GM13976 (cell line): ENCODE measurements at regions not wholly inside any gene's neighbourhood (a gene's known extent, or its start where the extent isn't known, plus 50 kb on each side); places are given as distances from the start of the nearest gene placed in this dataset.

Source experiments
- DNase-seq: peaks from one replicate; pipeline ENCODE4 v3.0.0; 2012; ENCODE audit warnings: low spot score
- in situ Hi-C: fragments of 300-500 bp; cut with MboI; formaldehyde crosslinking; loops from one replicate; pipeline ENCODE4 v1.12.0; 2022; ENCODE audit warnings: low sequenced_read_pairs, mixed read lengths, inconsistent platforms; ENCODE audit not compliant: unreplicated experiment
- TF ChIP-seq, protein P1 (sequence below): IDR thresholded peaks from 2 replicates; pipeline ENCODE4 v1.5.1; 2012; ENCODE audit warnings: borderline replicate concordance, mild to moderate bottlenecking; ENCODE audit not compliant: insufficient read depth; ENCODE audit errors: extremely low read depth, missing control alignments, control extremely low read depth

DNA sequence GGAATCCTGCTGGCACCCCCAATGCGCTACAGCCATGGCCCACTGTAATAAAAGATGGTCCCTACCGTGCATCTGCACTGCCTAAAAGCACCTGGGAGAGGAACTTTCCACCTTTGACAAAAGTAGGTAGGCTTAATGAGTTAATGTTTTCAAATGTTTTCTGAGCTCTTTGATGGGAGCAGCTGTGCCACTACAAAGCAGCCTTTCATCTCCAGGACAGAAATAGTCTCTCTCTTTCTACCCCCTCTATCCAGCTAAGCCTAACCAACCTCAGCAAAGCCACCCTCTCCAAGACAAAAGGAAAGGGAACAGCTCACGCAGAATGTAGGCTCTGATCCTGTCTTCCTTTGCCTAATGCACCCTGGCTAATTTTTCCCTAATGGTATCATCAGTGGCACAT, 560.2 kb downstream of the UQCRFS1 start:
- TF ChIP-seq, protein P1, sequence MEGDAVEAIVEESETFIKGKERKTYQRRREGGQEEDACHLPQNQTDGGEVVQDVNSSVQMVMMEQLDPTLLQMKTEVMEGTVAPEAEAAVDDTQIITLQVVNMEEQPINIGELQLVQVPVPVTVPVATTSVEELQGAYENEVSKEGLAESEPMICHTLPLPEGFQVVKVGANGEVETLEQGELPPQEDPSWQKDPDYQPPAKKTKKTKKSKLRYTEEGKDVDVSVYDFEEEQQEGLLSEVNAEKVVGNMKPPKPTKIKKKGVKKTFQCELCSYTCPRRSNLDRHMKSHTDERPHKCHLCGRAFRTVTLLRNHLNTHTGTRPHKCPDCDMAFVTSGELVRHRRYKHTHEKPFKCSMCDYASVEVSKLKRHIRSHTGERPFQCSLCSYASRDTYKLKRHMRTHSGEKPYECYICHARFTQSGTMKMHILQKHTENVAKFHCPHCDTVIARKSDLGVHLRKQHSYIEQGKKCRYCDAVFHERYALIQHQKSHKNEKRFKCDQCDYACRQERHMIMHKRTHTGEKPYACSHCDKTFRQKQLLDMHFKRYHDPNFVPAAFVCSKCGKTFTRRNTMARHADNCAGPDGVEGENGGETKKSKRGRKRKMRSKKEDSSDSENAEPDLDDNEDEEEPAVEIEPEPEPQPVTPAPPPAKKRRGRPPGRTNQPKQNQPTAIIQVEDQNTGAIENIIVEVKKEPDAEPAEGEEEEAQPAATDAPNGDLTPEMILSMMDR: no peak
- DNase-seq: no peak
- in situ Hi-C loops: no loop called here

- TF ChIP-seq, protein P1: no peak
- DNase-seq: no peak
- in situ Hi-C loops: no loop called here
Measured at GRCh38 chr19:28646629-28647028, 566.3 kb downstream of the UQCRFS1 start.

- TF ChIP-seq, protein P1: no peak
- in situ Hi-C loops: no loop called here
- no peak for DNase-seq
Measured at GRCh38 chr19:28644169-28644775, 568.7 kb downstream of the UQCRFS1 start.

DNA sequence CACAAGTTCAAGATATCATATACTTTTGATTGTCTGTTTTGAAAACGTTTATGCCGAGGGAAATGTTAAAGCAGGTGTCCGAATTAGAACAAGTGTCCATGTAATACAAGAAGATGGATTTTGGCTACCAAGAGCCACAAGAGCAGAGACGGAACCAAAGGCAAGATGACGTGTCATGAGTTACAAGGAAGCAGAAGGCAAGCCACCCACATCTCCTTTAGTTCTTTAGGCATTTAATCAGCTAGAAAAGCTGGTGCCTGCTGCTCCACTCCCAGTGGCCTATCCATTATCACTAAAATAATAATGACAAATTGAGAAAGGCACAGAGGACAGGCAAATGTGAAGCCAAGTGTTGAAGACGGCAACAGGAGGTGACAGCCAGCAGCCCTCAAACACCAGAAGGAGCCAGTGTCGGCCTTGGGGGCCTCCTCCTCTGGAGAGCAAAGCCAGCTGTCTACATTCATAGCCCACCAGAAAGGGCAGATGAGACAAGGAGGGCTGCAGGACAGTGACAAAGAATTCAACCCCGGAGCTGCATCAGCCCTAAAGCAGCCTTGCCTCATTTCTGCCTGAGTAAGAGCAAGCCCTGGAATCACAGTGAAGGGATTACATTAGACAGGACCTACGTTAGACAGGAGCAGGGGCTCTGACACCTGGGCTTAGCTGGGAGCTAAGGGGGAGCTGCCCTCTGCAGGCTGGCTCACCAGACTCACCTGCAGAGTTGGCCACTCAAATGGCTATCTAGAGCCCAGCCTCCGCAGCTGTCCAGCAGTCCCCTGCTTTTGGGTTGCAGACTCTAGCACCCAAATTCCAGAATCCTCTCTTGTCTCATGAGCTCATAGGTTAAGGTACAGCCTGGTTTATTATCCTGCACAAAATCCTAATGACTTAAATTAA, 569.9 kb downstream of the UQCRFS1 start:
- TF ChIP-seq, protein P1: no peak
- in situ Hi-C loops: no loop called here

GRCh38 chr19:28641395-28641794, 571.6 kb downstream of the UQCRFS1 start:
- in situ Hi-C loops: no loop called here
- no peak for DNase-seq
- TF ChIP-seq, protein P1: no peak

More for the DNA sequence above, 569.9 kb downstream of the UQCRFS1 start:
- no peak for DNase-seq

- DNase-seq: no peak
- TF ChIP-seq, protein P1: no peak
- in situ Hi-C loops: no loop called here
Measured at GRCh38 chr19:28640506-28640905, 572.4 kb downstream of the UQCRFS1 start.
